ENCODE measurements at regions not wholly inside any gene's neighbourhood (a gene's known extent, or its start where the extent isn't known, plus 50 kb on each side); places are given as distances from the start of the nearest gene placed in this dataset.
"Not testable (repeated sequence)": the region's sequence is repeated elsewhere in the genome, so short reads cannot be mapped to it uniquely, and the experiment has no call there.

- DNase-seq (ENCODE audit: low spot score): no peak
Observed at GRCh38 chr2:57434441-57434840, 612.2 kb upstream of the VRK2 start.

- no peak for DNase-seq (ENCODE audit: low spot score)
Observed at GRCh38 chr2:57434972-57435371, 611.6 kb upstream of the VRK2 start.

- DNase-seq (ENCODE audit: low spot score): no peak
Observed at GRCh38 chr2:57437077-57437476, 609.5 kb upstream of the VRK2 start.

- DNase-seq (ENCODE audit: low spot score): no peak
Observed at GRCh38 chr2:57440437-57440836, 606.2 kb upstream of the VRK2 start.

GRCh38 chr2:57443086-57443485 lies 603.5 kb upstream of the VRK2 start:
- DNase-seq (ENCODE audit: low spot score): no peak

- DNase-seq (ENCODE audit: low spot score): no peak
Observed at GRCh38 chr2:57443973-57444521, 602.6 kb upstream of the VRK2 start.

GRCh38 chr2:57444752-57445430 lies 601.7 kb upstream of the VRK2 start:
- no peak for DNase-seq (ENCODE audit: low spot score)

- no peak for DNase-seq (ENCODE audit: low spot score)
Observed at GRCh38 chr2:57448816-57449215, 597.8 kb upstream of the VRK2 start.

- DNase-seq (ENCODE audit: low spot score): no peak
Observed at GRCh38 chr2:57450170-57450569, 596.4 kb upstream of the VRK2 start.

- DNase-seq (ENCODE audit: low spot score): no peak
Observed at GRCh38 chr2:57452634-57453033, 594.0 kb upstream of the VRK2 start.

GRCh38 chr2:57453945-57454344 lies 592.7 kb upstream of the VRK2 start:
- no peak for DNase-seq (ENCODE audit: low spot score)

- DNase-seq (ENCODE audit: low spot score): no peak
Observed at GRCh38 chr2:57460396-57461276, 586.0 kb upstream of the VRK2 start.

- no peak for DNase-seq (ENCODE audit: low spot score)
Observed at GRCh38 chr2:57461624-57462023, 585.0 kb upstream of the VRK2 start.

GRCh38 chr2:57465067-57465466 lies 581.5 kb upstream of the VRK2 start:
- no peak for DNase-seq (ENCODE audit: low spot score)

- no peak for DNase-seq (ENCODE audit: low spot score)
Observed at GRCh38 chr2:57465967-57466366, 580.6 kb upstream of the VRK2 start.

GRCh38 chr2:57475391-57475790 lies 571.2 kb upstream of the VRK2 start:
- no peak for DNase-seq (ENCODE audit: low spot score)

- DNase-seq (ENCODE audit: low spot score): no peak
Observed at GRCh38 chr2:57479981-57480380, 566.6 kb upstream of the VRK2 start.

GRCh38 chr2:57488061-57488460 lies 558.5 kb upstream of the VRK2 start:
- no peak for DNase-seq (ENCODE audit: low spot score)

- no peak for DNase-seq (ENCODE audit: low spot score)
Observed at GRCh38 chr2:57490741-57491140, 555.9 kb upstream of the VRK2 start.

GRCh38 chr2:57491213-57491612 lies 555.4 kb upstream of the VRK2 start:
- DNase-seq (ENCODE audit: low spot score): no peak

GRCh38 chr2:57493966-57494365 lies 552.6 kb upstream of the VRK2 start:
- not testable (repeated sequence) for DNase-seq (ENCODE audit: low spot score)

GRCh38 chr2:57497489-57498096 lies 549.0 kb upstream of the VRK2 start:
- DNase-seq (ENCODE audit: low spot score): peak; percentile 72

GRCh38 chr2:57504787-57505186 lies 541.8 kb upstream of the VRK2 start:
- no peak for DNase-seq (ENCODE audit: low spot score)
